ENCODE measurements at regions not wholly inside any gene's neighbourhood (a gene's known extent, or its start where the extent isn't known, plus 50 kb on each side); places are given as distances from the start of the nearest gene placed in this dataset.

- CTCF ChIA-PET: no interaction called here
- no peak overlapping the region for H3K27ac Mint-ChIP-seq
- no peaks in the 10 kb centered on the region for H3K36me3 Mint-ChIP-seq
- H3K9me3 Mint-ChIP-seq: peaks cover 19% of the 10 kb centered on the region
- no peak overlapping the region for H3K4me3 Mint-ChIP-seq
- no peak for DNase-seq
- no peaks in the 10 kb centered on the region for H3K27me3 Mint-ChIP-seq
- no peaks in the 10 kb centered on the region for H3K4me1 Mint-ChIP-seq
These were observed 198.5 kb downstream of the ADGRG6 start for GRCh38 chr6:142500250-142500786.

GRCh38 chr6:142501795-142502194 lies 200.0 kb downstream of the ADGRG6 start:
- H3K9me3 Mint-ChIP-seq: peaks cover 19% of the 10 kb centered on the region
- no peak overlapping the region for H3K4me3 Mint-ChIP-seq
- H3K27ac Mint-ChIP-seq: no peak overlapping the region
- no peak for DNase-seq
- no peaks in the 10 kb centered on the region for H3K4me1 Mint-ChIP-seq
- no peaks in the 10 kb centered on the region for H3K36me3 Mint-ChIP-seq
- H3K27me3 Mint-ChIP-seq: no peaks in the 10 kb centered on the region
- CTCF ChIA-PET: no interaction called here

GRCh38 chr6:142507065-142507464 lies 205.3 kb downstream of the ADGRG6 start:
- CTCF ChIA-PET: no interaction called here
- no peak overlapping the region for H3K27ac Mint-ChIP-seq

DNA sequence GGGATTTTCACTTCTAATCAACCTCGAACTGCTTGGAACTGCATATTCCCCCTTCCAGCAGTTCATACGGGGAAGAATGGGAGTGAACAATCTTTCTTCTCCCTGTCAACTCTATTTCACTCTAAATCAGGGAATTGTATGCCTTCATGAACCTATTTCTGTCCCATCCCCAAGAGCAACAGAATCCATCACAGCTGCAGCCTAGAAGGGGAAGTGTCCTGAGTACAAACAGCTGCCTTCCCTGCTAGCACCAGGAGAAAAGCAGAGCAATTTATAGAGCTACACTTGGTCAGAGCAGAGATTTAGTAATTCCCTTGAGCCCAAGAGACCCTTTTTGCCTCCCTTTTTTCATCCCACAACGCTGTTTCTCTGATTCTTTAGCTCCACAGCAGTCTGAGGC lies 208.4 kb downstream of the ADGRG6 start:
- Mint-ChIP-seq H3K4me3 (no peak overlapping the region), H3K4me1 (no peaks in the 10 kb centered on the region), H3K27me3 (peaks cover 11% of the 10 kb centered on the region)

More at GRCh38 chr6:142507065-142507464, 205.3 kb downstream of the ADGRG6 start:
- Mint-ChIP-seq H3K36me3 (no peaks in the 10 kb centered on the region), H3K9me3 (peaks cover 15% of the 10 kb centered on the region), H3K4me3 (no peak overlapping the region), H3K27me3 (peaks cover 11% of the 10 kb centered on the region), H3K4me1 (no peaks in the 10 kb centered on the region)
- no peak for DNase-seq

GRCh38 chr6:142518126-142518525 lies 216.3 kb downstream of the ADGRG6 start:
- DNase-seq: no peak
- Mint-ChIP-seq H3K4me3 (no peak overlapping the region), H3K4me1 (peaks cover 8% of the 10 kb centered on the region), H3K9me3 (peaks cover 9% of the 10 kb centered on the region), H3K36me3 (peaks cover 4% of the 10 kb centered on the region), H3K27ac (no peak overlapping the region), H3K27me3 (peaks cover 3% of the 10 kb centered on the region)
- CTCF ChIA-PET: no interaction called here

More for the DNA sequence above, 208.4 kb downstream of the ADGRG6 start:
- CTCF ChIA-PET: no interaction called here
- Mint-ChIP-seq H3K27ac (peak overlapping the region; percentile 65), H3K36me3 (no peaks in the 10 kb centered on the region), H3K9me3 (no peaks in the 10 kb centered on the region)
- no peak for DNase-seq

- peaks cover 8% of the 10 kb centered on the region for H3K4me1 Mint-ChIP-seq
- DNase-seq: no peak
- no peak overlapping the region for H3K27ac Mint-ChIP-seq
- H3K36me3 Mint-ChIP-seq: peaks cover 4% of the 10 kb centered on the region
- H3K4me3 Mint-ChIP-seq: no peak overlapping the region
- peaks cover 3% of the 10 kb centered on the region for H3K27me3 Mint-ChIP-seq
- CTCF ChIA-PET: interaction anchor here (1.0 kb wide), 1 partner anchor 10 kb away, joined by 3 read pairs; no protein-coding TSS in a partner anchor
- peaks cover 9% of the 10 kb centered on the region for H3K9me3 Mint-ChIP-seq
These were observed 217.0 kb downstream of the ADGRG6 start for GRCh38 chr6:142518761-142519160.

DNA sequence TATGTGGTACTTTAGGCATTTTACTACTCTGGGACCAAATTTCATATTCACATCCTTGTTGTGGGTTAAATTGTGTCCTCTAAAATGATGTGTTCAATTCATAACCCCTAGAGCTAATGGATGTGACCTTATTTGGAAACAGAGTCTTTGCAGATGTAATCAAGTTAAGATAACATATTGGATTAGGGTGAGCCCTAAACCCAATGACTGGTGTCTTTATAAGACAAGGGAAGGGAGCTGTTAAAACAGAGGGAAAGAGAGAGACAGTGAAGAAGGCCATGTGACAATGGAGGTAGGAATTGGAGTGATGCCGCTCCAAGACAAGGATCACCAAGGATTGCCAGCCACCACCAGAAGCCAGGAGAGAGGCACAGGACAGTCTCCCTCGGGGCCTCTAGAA lies 220.0 kb downstream of the ADGRG6 start:
- H3K4me1 Mint-ChIP-seq: peaks cover 3% of the 10 kb centered on the region
- H3K27me3 Mint-ChIP-seq: peaks cover 3% of the 10 kb centered on the region
- no peak overlapping the region for H3K27ac Mint-ChIP-seq
- CTCF ChIA-PET: interaction anchor here (0.6 kb wide), 1 partner anchor 375 kb away, joined by 4 read pairs; the partner anchor contains the start of gene NMBR
- no peak overlapping the region for H3K4me3 Mint-ChIP-seq
- no peak for DNase-seq
- H3K36me3 Mint-ChIP-seq: no peaks in the 10 kb centered on the region
- H3K9me3 Mint-ChIP-seq: no peaks in the 10 kb centered on the region

DNA sequence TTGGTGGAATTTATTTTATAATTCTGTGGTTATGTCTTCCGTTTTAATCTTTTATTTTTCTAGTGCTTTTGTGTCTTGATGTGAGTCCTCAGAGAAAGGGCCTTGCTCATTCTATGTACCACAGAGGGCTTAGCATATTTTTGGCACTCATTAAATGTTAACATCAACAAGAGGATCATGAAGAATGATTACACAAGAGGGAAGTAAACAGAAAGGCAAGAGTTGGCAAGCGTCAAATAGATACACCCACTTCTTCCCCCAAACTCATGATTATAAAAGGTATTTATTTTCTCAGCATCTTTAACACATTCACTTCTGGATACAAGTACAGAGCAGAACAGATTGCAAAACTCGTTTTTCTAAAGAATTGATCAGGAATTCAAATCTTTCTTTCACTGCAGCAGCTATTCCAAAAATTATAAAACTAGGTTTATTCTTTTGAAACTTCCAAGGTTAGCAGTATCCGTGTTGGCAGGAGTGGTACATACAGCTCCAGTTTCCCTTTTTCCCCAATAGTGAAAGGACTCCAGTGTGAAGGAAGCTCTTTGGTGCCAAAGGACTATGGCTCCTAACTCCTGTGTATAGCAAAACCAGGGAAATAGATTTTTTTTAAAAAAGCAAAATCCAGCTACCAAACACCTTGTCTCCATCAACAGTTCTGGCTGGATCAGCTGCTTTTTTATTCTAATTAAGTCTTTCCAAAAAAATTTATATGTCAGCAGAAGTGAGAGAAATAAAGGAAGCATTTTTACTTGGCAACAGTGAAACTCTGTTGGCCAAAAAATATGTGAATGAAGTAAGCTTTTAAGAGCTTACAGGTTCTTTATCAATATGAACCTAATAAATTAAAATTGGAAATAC lies 221.9 kb downstream of the ADGRG6 start:
- Mint-ChIP-seq H3K27me3 (no peaks in the 10 kb centered on the region), H3K36me3 (no peaks in the 10 kb centered on the region), H3K9me3 (no peaks in the 10 kb centered on the region), H3K4me1 (peaks cover 3% of the 10 kb centered on the region), H3K27ac (no peak overlapping the region), H3K4me3 (no peak overlapping the region)
- CTCF ChIA-PET: interaction anchor here (1.3 kb wide), 1 partner anchor 10 kb away, joined by 3 read pairs; no protein-coding TSS in a partner anchor
- no peak for DNase-seq

GRCh38 chr6:142530566-142530965 lies 228.8 kb downstream of the ADGRG6 start:
- H3K4me3 Mint-ChIP-seq: no peak overlapping the region
- H3K27me3 Mint-ChIP-seq: peaks cover 5% of the 10 kb centered on the region
- H3K9me3 Mint-ChIP-seq: peaks cover 17% of the 10 kb centered on the region
- DNase-seq: no peak
- H3K36me3 Mint-ChIP-seq: no peaks in the 10 kb centered on the region
- H3K4me1 Mint-ChIP-seq: no peaks in the 10 kb centered on the region
- no peak overlapping the region for H3K27ac Mint-ChIP-seq
- CTCF ChIA-PET: no interaction called here

- CTCF ChIA-PET: no interaction called here
- Mint-ChIP-seq H3K4me1 (no peaks in the 10 kb centered on the region), H3K27me3 (peaks cover 5% of the 10 kb centered on the region), H3K27ac (no peak overlapping the region), H3K9me3 (peaks cover 21% of the 10 kb centered on the region), H3K4me3 (no peak overlapping the region), H3K36me3 (no peaks in the 10 kb centered on the region)
- DNase-seq: no peak
These were observed 229.9 kb downstream of the ADGRG6 start for GRCh38 chr6:142531727-142532126.

DNA sequence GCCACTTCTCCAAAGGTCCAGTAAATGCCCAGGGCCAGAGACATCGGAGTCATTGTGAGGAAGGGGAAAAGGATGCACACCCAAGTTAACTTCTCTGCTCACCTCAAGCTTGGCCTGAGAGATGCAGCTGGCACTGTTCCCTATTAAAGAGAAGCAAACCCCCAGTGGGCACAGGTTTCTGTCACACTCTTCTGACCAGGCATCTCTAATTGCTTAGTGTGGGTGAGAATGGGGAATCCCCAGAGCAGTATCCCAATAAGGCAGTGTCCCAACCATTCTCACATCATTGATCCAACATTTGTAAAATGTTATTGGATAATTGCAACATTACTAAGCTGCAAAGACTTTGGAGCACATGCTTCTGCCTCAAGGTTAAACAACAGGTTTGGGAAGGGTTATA lies 232.3 kb downstream of the ADGRG6 start:
- DNase-seq: no peak
- Mint-ChIP-seq H3K4me3 (no peak overlapping the region), H3K36me3 (no peaks in the 10 kb centered on the region), H3K4me1 (no peaks in the 10 kb centered on the region), H3K27me3 (peaks cover 5% of the 10 kb centered on the region), H3K9me3 (peaks cover 30% of the 10 kb centered on the region), H3K27ac (no peak overlapping the region)
- CTCF ChIA-PET: interaction anchor here (1.7 kb wide), 1 partner anchor 10 kb away, joined by 3 read pairs; no protein-coding TSS in a partner anchor

DNA sequence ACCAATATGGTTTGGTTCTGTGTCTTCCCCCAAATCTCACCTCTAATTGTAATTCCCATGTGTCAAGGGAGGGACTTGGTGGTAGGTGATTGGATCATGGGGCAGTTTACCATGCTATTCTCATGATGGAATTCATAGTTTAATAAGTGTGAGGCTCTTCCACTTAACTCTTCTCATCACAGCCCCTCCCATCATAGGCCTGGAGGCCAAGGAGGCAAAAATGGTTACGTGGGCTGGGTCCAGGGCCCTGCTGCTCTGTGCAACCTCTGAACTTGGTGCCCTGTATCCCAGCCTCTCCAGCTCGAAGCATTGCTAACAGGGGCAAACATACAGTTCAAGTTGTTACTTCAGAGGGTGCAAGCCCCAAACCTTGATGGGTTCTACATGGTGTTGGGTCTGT lies 232.7 kb downstream of the ADGRG6 start:
- peaks cover 5% of the 10 kb centered on the region for H3K27me3 Mint-ChIP-seq
- no peaks in the 10 kb centered on the region for H3K4me1 Mint-ChIP-seq
- H3K27ac Mint-ChIP-seq: no peak overlapping the region
- H3K9me3 Mint-ChIP-seq: peaks cover 30% of the 10 kb centered on the region
- CTCF ChIA-PET: interaction anchor here (1.7 kb wide), 1 partner anchor 10 kb away, joined by 3 read pairs; no protein-coding TSS in a partner anchor
- no peaks in the 10 kb centered on the region for H3K36me3 Mint-ChIP-seq
- DNase-seq: no peak
- no peak overlapping the region for H3K4me3 Mint-ChIP-seq

DNA sequence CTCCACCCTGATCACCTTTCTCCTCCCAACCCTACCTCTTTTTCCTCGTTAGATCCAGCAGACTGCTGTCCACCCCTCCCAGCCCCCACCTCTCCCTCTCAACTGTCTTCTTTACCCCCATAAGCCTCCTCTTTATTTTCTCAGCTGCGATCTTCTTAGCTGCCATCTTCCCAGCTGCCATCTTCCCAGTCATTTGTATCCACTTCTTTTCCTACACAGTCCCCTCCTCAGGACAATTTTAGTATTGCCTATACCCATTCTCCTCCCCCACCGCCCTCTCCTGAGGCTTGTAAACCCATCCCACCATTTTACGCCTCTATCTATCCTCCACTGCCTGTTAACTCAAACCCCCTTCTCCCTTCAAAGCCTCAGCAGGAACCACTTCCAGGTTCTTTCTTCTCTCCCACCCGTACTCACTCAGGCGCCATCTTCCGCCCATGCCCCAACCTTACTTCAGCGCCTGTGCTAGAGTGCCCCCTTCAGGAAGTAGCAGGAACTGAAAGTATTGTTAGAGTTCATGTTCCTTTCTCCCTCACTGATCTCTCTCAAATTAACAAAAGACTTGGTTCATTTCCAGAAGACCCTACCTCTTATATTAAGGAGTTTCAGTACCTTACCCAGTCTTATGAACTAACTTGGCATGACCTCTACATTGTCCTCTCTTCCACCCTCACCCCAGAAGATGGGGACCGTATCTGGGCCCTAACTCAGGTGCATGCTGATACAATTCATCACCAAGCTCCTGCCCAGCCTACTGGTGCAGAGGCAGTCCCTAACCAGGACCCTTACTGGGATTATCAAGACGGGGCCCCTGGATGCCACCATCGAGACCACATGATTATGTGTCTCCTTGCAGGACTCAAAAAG lies 236.0 kb downstream of the ADGRG6 start:
- peak; percentile 34 for DNase-seq
- Mint-ChIP-seq H3K4me1 (no peaks in the 10 kb centered on the region), H3K9me3 (peaks cover 30% of the 10 kb centered on the region), H3K4me3 (no peak overlapping the region), H3K36me3 (no peaks in the 10 kb centered on the region), H3K27me3 (no peaks in the 10 kb centered on the region), H3K27ac (no peak overlapping the region)
- CTCF ChIA-PET: interaction anchor here (0.6 to 2.5 kb wide), 3 partner anchors 29 to 860 kb away, joined by 3 to 7 read pairs (median 3); no protein-coding TSS in a partner anchor

- H3K9me3 Mint-ChIP-seq: peaks cover 5% of the 10 kb centered on the region
- no peak overlapping the region for H3K27ac Mint-ChIP-seq
- no peak for DNase-seq
- H3K4me3 Mint-ChIP-seq: no peak overlapping the region
- peaks cover 30% of the 10 kb centered on the region for H3K4me1 Mint-ChIP-seq
- peaks cover 1% of the 10 kb centered on the region for H3K36me3 Mint-ChIP-seq
- CTCF ChIA-PET: no interaction called here
- H3K27me3 Mint-ChIP-seq: no peaks in the 10 kb centered on the region
These were observed 241.0 kb downstream of the ADGRG6 start for GRCh38 chr6:142542704-142543233.

All from activated naive CD4-positive, alpha-beta T cell treated with anti-CD3 and anti-CD28 coated beads, Interleukin-2, amount 10 ng/mL, durations not matched to agents 7 days and 5 days (primary cell).